ENCODE measurements at regions not wholly inside any gene's neighbourhood (a gene's known extent, or its start where the extent isn't known, plus 50 kb on each side); places are given as distances from the start of the nearest gene placed in this dataset.

DNA sequence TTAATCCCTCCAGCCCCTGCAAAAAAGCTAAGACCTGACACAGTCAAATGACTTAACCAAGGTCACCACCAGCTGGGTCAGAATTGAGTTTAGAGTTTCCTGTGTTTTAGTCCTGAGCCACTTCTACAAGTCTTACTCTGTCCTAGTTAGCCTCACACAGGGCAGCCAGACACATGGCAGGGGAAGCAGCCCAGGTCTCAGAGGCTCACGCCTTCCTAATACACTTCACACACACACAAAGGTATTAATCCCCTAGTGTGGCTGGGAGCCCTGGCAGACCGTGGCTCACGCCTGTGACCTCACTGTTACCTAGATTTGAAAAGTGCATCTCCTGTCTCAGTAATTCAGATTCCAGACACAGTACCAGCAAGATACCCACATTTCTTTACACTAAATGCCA lies 77.4 kb upstream of the WWC1 start:
- intact Hi-C loops (cut with micrococcal nuclease; ENCODE audit: unreplicated experiment) = no loop called here
- TF ChIP-seq, protein P1, sequence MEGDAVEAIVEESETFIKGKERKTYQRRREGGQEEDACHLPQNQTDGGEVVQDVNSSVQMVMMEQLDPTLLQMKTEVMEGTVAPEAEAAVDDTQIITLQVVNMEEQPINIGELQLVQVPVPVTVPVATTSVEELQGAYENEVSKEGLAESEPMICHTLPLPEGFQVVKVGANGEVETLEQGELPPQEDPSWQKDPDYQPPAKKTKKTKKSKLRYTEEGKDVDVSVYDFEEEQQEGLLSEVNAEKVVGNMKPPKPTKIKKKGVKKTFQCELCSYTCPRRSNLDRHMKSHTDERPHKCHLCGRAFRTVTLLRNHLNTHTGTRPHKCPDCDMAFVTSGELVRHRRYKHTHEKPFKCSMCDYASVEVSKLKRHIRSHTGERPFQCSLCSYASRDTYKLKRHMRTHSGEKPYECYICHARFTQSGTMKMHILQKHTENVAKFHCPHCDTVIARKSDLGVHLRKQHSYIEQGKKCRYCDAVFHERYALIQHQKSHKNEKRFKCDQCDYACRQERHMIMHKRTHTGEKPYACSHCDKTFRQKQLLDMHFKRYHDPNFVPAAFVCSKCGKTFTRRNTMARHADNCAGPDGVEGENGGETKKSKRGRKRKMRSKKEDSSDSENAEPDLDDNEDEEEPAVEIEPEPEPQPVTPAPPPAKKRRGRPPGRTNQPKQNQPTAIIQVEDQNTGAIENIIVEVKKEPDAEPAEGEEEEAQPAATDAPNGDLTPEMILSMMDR (conservative IDR thresholded peaks at IDR 0.05; ENCODE audit: low read length) = no peak
- TF ChIP-seq EZH2phosphoT487 (IDR thresholded peaks at IDR 0.05; ENCODE audit: borderline replicate concordance, low read depth, low read length) = no peak
- no peaks in the 10 kb centered on the region for H3K36me3 ChIP-seq (ENCODE audit: insufficient read depth, low read length)
- no peaks in the 10 kb centered on the region for H3K9me3 ChIP-seq (ENCODE audit: low read length)
- ChIA-PET CTCF (ENCODE audit: unreplicated experiment) (no interaction called here), POLR2A (no interaction called here)
- no peak overlapping the region for H3K27ac ChIP-seq (ENCODE audit: low read depth, low read length, poor library complexity, severe bottlenecking)
- BruUV-seq (replicated peaks) = no TSS peak
- H2AFZ ChIP-seq (ENCODE audit: low read length) = no peak overlapping the region
- no peak overlapping the region for H3K4me3 ChIP-seq (ENCODE audit: low read depth, low read length, poor library complexity, severe bottlenecking)
- no peaks in the 10 kb centered on the region for H4K20me1 ChIP-seq (ENCODE audit: insufficient read depth, low read length)
- no peaks in the 10 kb centered on the region for H3K9me2 ChIP-seq (ENCODE audit: insufficient read depth, low read length)
- no peaks in the 10 kb centered on the region for H3K79me2 ChIP-seq (ENCODE audit: insufficient read depth, low read depth, low read length)
- H3K4me2 ChIP-seq (ENCODE audit: low read length) = no peak overlapping the region
- DNase-seq (ENCODE audit: low spot score) = no peak
- H3K4me1 ChIP-seq (ENCODE audit: insufficient read depth, low read length, poor library complexity, severe bottlenecking) = no peaks in the 10 kb centered on the region

DNA sequence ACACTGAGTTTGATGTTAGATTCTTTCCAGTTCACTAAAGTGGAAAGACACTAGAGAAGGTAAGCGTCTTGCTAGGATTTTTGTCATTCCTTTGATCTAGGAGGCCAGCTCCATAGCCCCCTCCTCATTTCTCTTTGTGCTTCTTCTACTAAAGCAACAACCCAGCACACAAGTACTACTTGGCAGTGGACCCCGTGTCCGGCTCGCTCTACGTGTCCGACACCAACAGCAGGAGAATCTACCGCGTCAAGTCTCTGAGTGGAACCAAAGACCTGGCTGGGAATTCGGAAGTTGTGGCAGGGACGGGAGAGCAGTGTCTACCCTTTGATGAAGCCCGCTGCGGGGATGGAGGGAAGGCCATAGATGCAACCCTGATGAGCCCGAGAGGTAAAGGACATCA lies 76.6 kb upstream of the WWC1 start:
- Histone ChIP-seq H3K4me1 (ENCODE audit: insufficient read depth, low read length, poor library complexity, severe bottlenecking) (no peaks in the 10 kb centered on the region), H2AFZ (ENCODE audit: low read length) (no peak overlapping the region), H4K20me1 (ENCODE audit: insufficient read depth, low read length) (no peaks in the 10 kb centered on the region), H3K4me2 (ENCODE audit: low read length) (no peak overlapping the region), H3K4me3 (ENCODE audit: low read depth, low read length, poor library complexity, severe bottlenecking) (no peak overlapping the region), H3K27ac (ENCODE audit: low read depth, low read length, poor library complexity, severe bottlenecking) (no peak overlapping the region), H3K9me3 (ENCODE audit: low read length) (no peaks in the 10 kb centered on the region), H3K9me2 (ENCODE audit: insufficient read depth, low read length) (no peaks in the 10 kb centered on the region), H3K36me3 (ENCODE audit: insufficient read depth, low read length) (no peaks in the 10 kb centered on the region), H3K79me2 (ENCODE audit: insufficient read depth, low read depth, low read length) (no peaks in the 10 kb centered on the region)
- ChIA-PET POLR2A (no interaction called here), CTCF (ENCODE audit: unreplicated experiment) (no interaction called here)
- no peak for DNase-seq (ENCODE audit: low spot score)
- no TSS peak for BruUV-seq (replicated peaks)
- TF ChIP-seq EZH2phosphoT487 (IDR thresholded peaks at IDR 0.05; ENCODE audit: borderline replicate concordance, low read depth, low read length) = no peak
- TF ChIP-seq, protein P1 (conservative IDR thresholded peaks at IDR 0.05; ENCODE audit: low read length) = no peak
- intact Hi-C loops (cut with micrococcal nuclease; ENCODE audit: unreplicated experiment) = no loop called here

DNA sequence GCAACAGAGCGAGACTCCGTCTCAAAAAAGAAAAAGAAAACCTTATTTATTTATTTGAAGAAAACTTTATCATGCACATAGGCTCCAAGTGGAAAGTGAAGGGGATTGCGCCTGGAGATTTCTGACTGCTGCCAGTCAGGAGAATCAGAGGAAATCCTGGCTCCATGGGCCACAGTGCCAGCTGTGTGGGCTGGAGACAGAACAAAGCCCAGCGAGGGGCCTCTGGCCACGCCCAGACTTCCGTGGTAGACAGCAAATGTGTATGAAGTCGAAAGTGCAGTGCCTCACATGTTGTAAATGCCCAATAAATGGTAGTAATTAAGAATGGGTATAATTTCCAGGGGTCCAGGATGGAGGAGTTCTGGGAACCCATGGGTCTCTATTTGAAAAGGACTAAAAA lies 75.8 kb upstream of the WWC1 start:
- TF ChIP-seq, protein P1 (conservative IDR thresholded peaks at IDR 0.05; ENCODE audit: low read length) = no peak
- Histone ChIP-seq H2AFZ (ENCODE audit: low read length) (no peak overlapping the region), H3K4me1 (ENCODE audit: insufficient read depth, low read length, poor library complexity, severe bottlenecking) (no peaks in the 10 kb centered on the region), H3K36me3 (ENCODE audit: insufficient read depth, low read length) (no peaks in the 10 kb centered on the region), H3K9me3 (ENCODE audit: low read length) (no peaks in the 10 kb centered on the region), H3K4me2 (ENCODE audit: low read length) (no peak overlapping the region), H3K9me2 (ENCODE audit: insufficient read depth, low read length) (no peaks in the 10 kb centered on the region), H4K20me1 (ENCODE audit: insufficient read depth, low read length) (no peaks in the 10 kb centered on the region), H3K79me2 (ENCODE audit: insufficient read depth, low read depth, low read length) (no peaks in the 10 kb centered on the region), H3K4me3 (ENCODE audit: low read depth, low read length, poor library complexity, severe bottlenecking) (no peak overlapping the region), H3K27ac (ENCODE audit: low read depth, low read length, poor library complexity, severe bottlenecking) (no peak overlapping the region)
- ChIA-PET CTCF (ENCODE audit: unreplicated experiment) (no interaction called here), POLR2A (no interaction called here)
- no peak for DNase-seq (ENCODE audit: low spot score)
- BruUV-seq (replicated peaks) = no TSS peak
- intact Hi-C loops (cut with micrococcal nuclease; ENCODE audit: unreplicated experiment) = no loop called here
